Adrenal gland (tissue), 9 donors: ENCODE measurements at regions not wholly inside any gene's neighbourhood (a gene's known extent, or its start where the extent isn't known, plus 50 kb on each side); places are given as distances from the start of the nearest gene placed in this dataset.

Experiments
- DNase-seq, 7 donors: peaks; one replicate each; pipeline ENCODE4 v3.0.0-alpha.2; 2019 to 2020
- H3K27ac ChIP-seq, 5 donors: fragments of 200-600 bp; sonication (generic) in 4 of 5; 1 replicate in 3 of 5; 2 replicates in 2 of 5; pipeline versions ENCODE4 v1.5.1 to v1.8.0; 2016 to 2020; ENCODE audit warnings: mild to moderate bottlenecking in 1 of 5
- H3K27me3 ChIP-seq: fragments of 200-600 bp; 2 replicates; pipeline ENCODE4 v1.8.0; 2021
- H3K36me3 ChIP-seq, 2 donors: fragments of 200-600 bp; replicated peaks in 1 of 2; 1 replicate in 1 of 2; 2 replicates in 1 of 2; pipeline versions ENCODE4 v1.5.1 to v1.8.0; 2018 to 2022
- H3K4me1 ChIP-seq, 2 donors: fragments of 200-600 bp; replicated peaks in 1 of 2; 1 replicate in 1 of 2; 2 replicates in 1 of 2; pipeline versions ENCODE4 v1.5.1 to v1.8.0; 2018 to 2021
- H3K4me3 ChIP-seq, 4 donors: fragments of 200-600 bp; sonication (generic) in 3 of 4; one replicate each; pipeline ENCODE4 v1.5.1; 2016 to 2018
- H3K9me3 ChIP-seq, 3 donors: fragments of 200-600 bp; sonication (generic) in 1 of 3; replicated peaks in 1 of 3; 1 replicate in 2 of 3; 2 replicates in 1 of 3; pipeline versions ENCODE4 v1.5.1 to v1.8.0; 2016 to 2021
- CTCF ChIP-seq, 6 experiments: fragments of 450-650 bp in 4 of 6; fragments of 200-600 bp in 2 of 6; sonication (generic) in 1 of 6; IDR thresholded peaks; 1 replicate in 5 of 6; 2 replicates in 1 of 6; pipeline versions ENCODE4 v1.5.1 to v1.8.0; 2016 to 2021; ENCODE audit warnings: antibody characterized with exemption in 6 of 6, mild to moderate bottlenecking in 2 of 6, moderate library complexity in 1 of 6
- POLR2A ChIP-seq, 2 donors: fragments of 450-650 bp; IDR thresholded peaks; one replicate each; pipeline ENCODE4 v1.6.1; 2017; ENCODE audit warnings: antibody characterized with exemption in 2 of 2, mild to moderate bottlenecking in 2 of 2, moderate library complexity in 1 of 2
- WGBS, 4 donors: extraction: QIAGEN DNeasy Blood & Tissue Kit in 2 of 4; methylation state at CpG; one replicate each; pipeline versions ENCODE4 v1.1.5 to v1.1.7; 2013 to 2017; 5-methylcytosine and 5-hydroxymethylcytosine counted together
- intact Hi-C, 2 donors: fragments of 100-400 bp; cut with DNase I; formaldehyde crosslinking; loops; one replicate each; pipeline versions ENCODE4 v1.14.1 to v1.15.0; 2022 to 2023
- donor health status: healthy with polysubstance abuse.
- donor health status: Bipolar disorder and iron deficiency.
- donor health status: DM: yes; HTN: yes; CAD: no.
- donor health status: DM: no; HTN: no; CAD: no.
- donor health status: DM: no; HTN: no; CAD: no.

DNA sequence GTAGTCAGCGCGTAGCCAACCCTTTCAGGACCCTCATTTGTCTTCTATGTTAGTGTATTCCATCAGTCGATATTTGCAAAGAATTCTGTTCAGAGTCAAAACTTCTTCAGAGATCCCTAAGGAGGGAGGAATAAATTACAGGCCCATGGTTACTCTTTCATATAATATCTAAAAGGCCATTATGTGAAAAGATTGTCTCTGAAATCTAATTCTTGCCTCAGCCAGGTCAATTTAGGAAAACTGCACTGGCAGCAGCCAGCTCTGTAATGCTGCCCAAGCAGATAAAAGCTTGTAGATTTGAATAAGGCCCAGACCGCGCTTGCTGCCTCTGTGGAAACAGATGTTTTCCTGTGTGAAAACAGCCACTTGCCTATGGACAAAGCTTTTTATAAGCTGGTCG lies 379.8 kb downstream of the CNTNAP4 start:
- Histone ChIP-seq H3K27me3 (no peaks in the 10 kb centered on the region), H3K4me1 (no peaks in the 10 kb centered on the region), H3K9me3 (no peaks in the 10 kb centered on the region), H3K36me3 (no peaks in the 10 kb centered on the region), H3K4me3 (no peak overlapping the region), H3K27ac (no peak overlapping the region)
- no peak for TF ChIP-seq CTCF (IDR thresholded peaks at IDR 0.05)
- no peak for TF ChIP-seq POLR2A (IDR thresholded peaks at IDR 0.05)
- 65 to 75% (median 70%) methylated on average over 6 of the region's 6 CpGs for WGBS, 4 donors
- intact Hi-C loops: loop anchor here in 1 of 2 donors (5.0 kb wide), 1 partner anchor 870 kb away; no protein-coding TSS in a partner anchor
- peak in 1 of 7 donors; percentile 62 for DNase-seq

DNA sequence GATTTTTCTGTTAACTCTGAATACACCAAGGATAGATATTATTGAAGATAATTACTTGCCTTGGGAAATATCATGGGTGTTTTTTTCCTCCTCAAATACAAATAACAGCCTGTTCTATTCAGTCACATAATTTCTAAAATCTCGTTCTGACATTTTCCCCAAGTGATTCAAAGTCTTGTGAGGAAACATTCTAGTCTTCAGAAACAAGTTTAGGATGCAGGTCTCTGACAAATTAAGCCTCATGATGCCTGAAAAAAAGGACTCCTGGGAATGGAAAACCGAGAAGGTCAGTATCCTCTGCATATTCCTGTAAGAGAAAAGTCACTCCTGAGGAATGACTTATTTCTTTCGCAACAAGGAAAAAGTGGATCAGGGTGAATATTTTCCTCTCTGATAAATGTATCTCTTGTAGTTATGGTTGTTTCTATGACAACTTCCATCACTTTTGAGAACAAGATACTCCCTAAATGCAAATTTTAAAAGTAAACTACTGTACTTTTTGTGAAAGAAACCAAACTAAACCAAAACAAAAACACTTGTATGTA lies 384.6 kb downstream of the CNTNAP4 start:
- H3K4me3 ChIP-seq: no peak overlapping the region
- no peaks in the 10 kb centered on the region for H3K4me1 ChIP-seq
- DNase-seq: no peak
- no peak overlapping the region for H3K27ac ChIP-seq
- TF ChIP-seq CTCF (IDR thresholded peaks at IDR 0.05): no peak
- no peak for TF ChIP-seq POLR2A (IDR thresholded peaks at IDR 0.05)
- no peaks in the 10 kb centered on the region for H3K27me3 ChIP-seq
- intact Hi-C loops: no loop called here
- H3K36me3 ChIP-seq: no peaks in the 10 kb centered on the region
- WGBS, 4 donors: 60 to 69% (median 65%) methylated on average over 3 of the region's 3 CpGs
- H3K9me3 ChIP-seq: no peaks in the 10 kb centered on the region

- H3K36me3 ChIP-seq: no peaks in the 10 kb centered on the region
- no peak overlapping the region for H3K4me3 ChIP-seq
- TF ChIP-seq CTCF (IDR thresholded peaks at IDR 0.05) (no peak), POLR2A (IDR thresholded peaks at IDR 0.05) (no peak)
- no peaks in the 10 kb centered on the region for H3K4me1 ChIP-seq
- H3K27ac ChIP-seq: no peak overlapping the region
- 53 to 70% (median 65%) methylated on average over 4 of the region's 4 CpGs for WGBS, 4 donors
- intact Hi-C loops: no loop called here
- no peaks in the 10 kb centered on the region for H3K9me3 ChIP-seq
- DNase-seq: no peak
- H3K27me3 ChIP-seq: no peaks in the 10 kb centered on the region
Measured at GRCh38 chr16:76665571-76666275, 388.5 kb downstream of the CNTNAP4 start.

GRCh38 chr16:76668207-76668725 lies 391.1 kb downstream of the CNTNAP4 start:
- TF ChIP-seq CTCF (IDR thresholded peaks at IDR 0.05): no peak
- no peak for TF ChIP-seq POLR2A (IDR thresholded peaks at IDR 0.05)
- Histone ChIP-seq H3K27ac (no peak overlapping the region), H3K36me3 (no peaks in the 10 kb centered on the region), H3K4me3 (no peak overlapping the region), H3K9me3 (no peaks in the 10 kb centered on the region), H3K27me3 (no peaks in the 10 kb centered on the region), H3K4me1 (no peaks in the 10 kb centered on the region)
- WGBS, 4 donors: 78 to 85% (median 83%) methylated on average over 8 of the region's 8 CpGs
- DNase-seq: no peak
- intact Hi-C loops: no loop called here
